Endothelial cell of umbilical vein (primary cell): ENCODE measurements at regions not wholly inside any gene's neighbourhood (a gene's known extent, or its start where the extent isn't known, plus 50 kb on each side); places are given as distances from the start of the nearest gene placed in this dataset.

Experiments
- BruUV-seq: library from RNA; stranded (reverse); fragments of 400-500 nt; replicated peaks from 2 replicates; lab custom pipeline; 2021; lab: Mats Ljungman, UMichigan
- CTCF ChIA-PET: fragments of 300-600, 350-600 bp; sonication (Branson Sonifier 250); formaldehyde crosslinking; loops from one replicate; lab custom pipeline; 2021; ENCODE audit warnings: antibody characterized with exemption, inconsistent platforms; lab: Charles Lee
- POLR2A ChIA-PET: fragments of 300-600, 350-600 bp; sonication (Branson Sonifier 250); formaldehyde crosslinking; loops from one replicate; lab custom pipeline; 2021; ENCODE audit warnings: antibody characterized with exemption, inconsistent platforms; lab: Charles Lee
- DNase-seq: peaks from one replicate; pipeline ENCODE4 v3.0.0-alpha.2; 2011; ENCODE audit warnings: low read depth, low spot score
- FAIRE-seq: peaks from 2 replicates; lab custom pipeline; 2011; peaks lifted over from hg19 to GRCh38; lab: Jason Lieb, UNC
- H2AFZ ChIP-seq: 2 replicates; pipeline ENCODE4 v1.6.0; 2012; ENCODE audit warnings: low read depth, low read length, control low read depth, inconsistent platforms
- H3K27ac ChIP-seq: 2 replicates; pipeline ENCODE4 v1.5.1; 2011; ENCODE audit warnings: low read depth, mild to moderate bottlenecking, control low read depth, low read length, moderate library complexity; ENCODE audit not compliant: insufficient read depth
- H3K27me3 ChIP-seq, 2 experiments: 2 replicates each; pipeline versions ENCODE4 v1.6.0 to v1.6.1; 2011; ENCODE audit warnings: low read length in 2 of 2, mixed read lengths in 1 of 2; ENCODE audit not compliant: control insufficient read depth in 2 of 2, insufficient read depth in 2 of 2
- H3K36me3 ChIP-seq, 2 experiments: 2 replicates in 1 of 2; 3 replicates in 1 of 2; pipeline ENCODE4 v1.5.1; 2011; ENCODE audit warnings: low read length in 2 of 2, mild to moderate bottlenecking in 1 of 2, moderate library complexity in 1 of 2; ENCODE audit not compliant: control insufficient read depth in 2 of 2, insufficient read depth in 2 of 2; ENCODE audit errors: extremely low read depth in 1 of 2
- H3K4me1 ChIP-seq: 3 replicates; pipeline ENCODE4 v1.5.1; 2011; ENCODE audit warnings: mild to moderate bottlenecking, low read length; ENCODE audit not compliant: control insufficient read depth, insufficient read depth; ENCODE audit errors: extremely low read depth
- H3K4me2 ChIP-seq: 2 replicates; pipeline ENCODE4 v1.6.1; 2011; ENCODE audit warnings: low read length, control low read depth, mixed read lengths; ENCODE audit not compliant: insufficient read depth
- H3K4me3 ChIP-seq, 3 experiments: fragments of 200-600 bp in 1 of 3; sonication (generic), shearing (Covaris generic) in 1 of 3; replicated peaks in 1 of 3; 2 replicates each; pipeline ENCODE4 v1.5.1; 2011 to 2016; ENCODE audit warnings: control low read depth in 3 of 3, low read length in 3 of 3, mild to moderate bottlenecking in 2 of 3, inconsistent platforms in 1 of 3, low read depth in 1 of 3, moderate library complexity in 1 of 3; ENCODE audit not compliant: insufficient read depth in 1 of 3
- H3K79me2 ChIP-seq: 2 replicates; pipeline ENCODE4 v1.6.0; 2012; ENCODE audit warnings: low read length, inconsistent platforms; ENCODE audit not compliant: control insufficient read depth, insufficient read depth
- H3K9ac ChIP-seq: replicated peaks from 2 replicates; pipeline ENCODE3; 2011; ENCODE audit warnings: low read length, control low read depth; ENCODE audit not compliant: insufficient read depth; ENCODE audit errors: extremely low read depth
- H3K9me1 ChIP-seq: replicated peaks from 3 replicates; pipeline ENCODE4 v1.6.0; 2011; ENCODE audit warnings: mild to moderate bottlenecking, low read length; ENCODE audit not compliant: control insufficient read depth, insufficient read depth; ENCODE audit errors: extremely low read depth
- H3K9me3 ChIP-seq: replicated peaks from 2 replicates; pipeline ENCODE4 v1.5.1; 2012; ENCODE audit warnings: low read length, inconsistent platforms; ENCODE audit not compliant: control insufficient read depth, insufficient read depth
- H4K20me1 ChIP-seq: replicated peaks from 2 replicates; pipeline ENCODE3; 2011; ENCODE audit warnings: mild to moderate bottlenecking, low read length; ENCODE audit not compliant: control insufficient read depth, insufficient read depth; ENCODE audit errors: extremely low read depth
- CTCF ChIP-seq, 2 donors: IDR thresholded peaks; 1 replicate in 1 of 2; 2 replicates in 1 of 2; pipeline ENCODE4 v1.5.1; 2011; ENCODE audit warnings: low read length in 2 of 2, mild to moderate bottlenecking in 2 of 2, moderate library complexity in 2 of 2, control low read depth in 1 of 2, inconsistent platforms in 1 of 2, low read depth in 1 of 2; ENCODE audit not compliant: insufficient read depth in 1 of 2; ENCODE audit errors: extremely low read depth in 1 of 2
- FOS ChIP-seq: IDR thresholded peaks from 2 replicates; pipeline ENCODE4 v1.6.1; 2011; ENCODE audit warnings: mild to moderate bottlenecking, low read length, moderate library complexity, borderline replicate concordance; ENCODE audit not compliant: insufficient read depth
- GATA2 ChIP-seq: IDR thresholded peaks from 2 replicates; pipeline ENCODE4 v1.7.0; 2011; ENCODE audit warnings: low read depth, mild to moderate bottlenecking, moderate library complexity, mixed read lengths, low read length; ENCODE audit not compliant: insufficient read length, insufficient read depth
- MAX ChIP-seq: IDR thresholded peaks from 2 replicates; pipeline ENCODE4 v1.6.1; 2011; ENCODE audit not compliant: insufficient read depth, insufficient read length
- dilution Hi-C: fragments of 300-500 bp; cut with MboI; formaldehyde crosslinking; loops from one replicate; pipeline ENCODE4 v1.15.0; 2019; ENCODE audit warnings: low sequenced_read_pairs; ENCODE audit not compliant: extremely low pct_ligation_motif_present
- intact Hi-C: fragments of 100-400 bp; cut with micrococcal nuclease; formaldehyde crosslinking; loops from one replicate; pipeline ENCODE4 v1.10.0; 2022

- dilution Hi-C loops, result no loop called here
- ChIA-PET POLR2A (no interaction called here), CTCF (no interaction called here)
These were observed 445.3 kb upstream of the CCDC54 start for GRCh38 chr3:106931904-106932303.

More at GRCh38 chr3:106931904-106932303, 445.3 kb upstream of the CCDC54 start:
- Histone ChIP-seq H3K4me1 (no peaks in the 10 kb centered on the region), H3K36me3 (no peaks in the 10 kb centered on the region), H3K27me3 (no peaks in the 10 kb centered on the region), H3K9me3 (no peaks in the 10 kb centered on the region), H3K9me1 (no peaks in the 10 kb centered on the region), H3K79me2 (no peaks in the 10 kb centered on the region), H2AFZ (no peak overlapping the region), H3K4me3 (no peak overlapping the region), H3K4me2 (no peak overlapping the region), H3K9ac (no peak overlapping the region), H4K20me1 (no peaks in the 10 kb centered on the region), H3K27ac (no peak overlapping the region)
- no peak for FAIRE-seq
- no TSS peak for BruUV-seq
- TF ChIP-seq GATA2 (no peak), MAX (no peak), CTCF (IDR thresholded peaks at IDR 0.05; ENCODE audit: extremely low read depth in 1 of 2, insufficient read depth in 1 of 2, low read depth in 1 of 2, low read length in 2 of 2) (no peak), FOS (no peak)
- no peak for DNase-seq
- intact Hi-C loops, result no loop called here
